HL-60 (cell line): ENCODE measurements at regions not wholly inside any gene's neighbourhood (a gene's known extent, or its start where the extent isn't known, plus 50 kb on each side); places are given as distances from the start of the nearest gene placed in this dataset.

ENCODE experiments used
- DNase-seq, 2 experiments: peaks; one replicate each; pipeline ENCODE4 v3.0.0-alpha.2; 2010 to 2020; ENCODE audit warnings: low read depth in 1 of 2, low spot score in 1 of 2
- H3K27ac ChIP-seq: fragments of 250-450 bp; sonication (Bioruptor Pico); replicated peaks from 2 replicates; pipeline ENCODE4 v1.5.1; 2020; ENCODE audit warnings: mild to moderate bottlenecking, moderate library complexity
- H3K27me3 ChIP-seq: fragments of 250-450 bp; sonication (Bioruptor Pico); 2 replicates; pipeline ENCODE4 v1.5.1; 2021; ENCODE audit warnings: mild to moderate bottlenecking, moderate library complexity; ENCODE audit not compliant: insufficient read depth, poor library complexity, severe bottlenecking
- H3K4me3 ChIP-seq: replicated peaks from 2 replicates; pipeline ENCODE4 v1.5.1; 2011; ENCODE audit warnings: mild to moderate bottlenecking, control low read depth, low read length; ENCODE audit not compliant: insufficient read depth
- GABPA ChIP-seq: IDR thresholded peaks from 2 replicates; pipeline ENCODE4 v1.6.1; 2012; ENCODE audit warnings: low read depth
- POLR2AphosphoS5 ChIP-seq: IDR thresholded peaks from 2 replicates; pipeline ENCODE4 v1.6.1; 2012; ENCODE audit warnings: low read depth
- SPI1 ChIP-seq: IDR thresholded peaks from 2 replicates; pipeline ENCODE4 v1.6.1; 2012; ENCODE audit warnings: low read depth, mild to moderate bottlenecking, borderline replicate concordance
- TF ChIP-seq, protein P1 (sequence below): IDR thresholded peaks from 2 replicates; pipeline ENCODE4 v1.6.1; 2012; ENCODE audit warnings: low read depth; ENCODE audit not compliant: insufficient replicate concordance
- TF ChIP-seq, protein P2 (sequence below): IDR thresholded peaks from one replicate; pipeline ENCODE4 v1.5.1; 2011; ENCODE audit warnings: low read length, control low read depth, inconsistent platforms; ENCODE audit not compliant: insufficient read depth

DNA sequence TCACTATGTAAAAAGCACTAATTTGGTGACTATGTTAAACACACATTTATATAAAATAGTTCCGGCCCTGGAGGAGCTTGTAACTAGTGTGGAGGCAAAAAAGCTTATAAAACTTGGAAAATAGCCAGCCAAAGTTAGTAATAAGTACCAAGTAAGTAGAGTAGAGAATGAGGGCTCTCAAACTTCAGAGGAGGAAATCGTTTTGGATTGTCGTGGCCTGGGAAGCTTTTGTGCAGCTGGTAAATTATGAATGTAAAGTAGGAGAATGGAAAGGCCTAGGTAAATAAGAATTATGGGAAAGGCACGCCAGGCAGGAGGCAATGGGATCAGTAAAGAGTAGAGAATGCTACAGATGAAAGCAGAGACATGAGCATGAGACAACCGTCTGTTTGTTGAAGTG lies 832.7 kb upstream of the ZNF608 start:
- H3K27me3 ChIP-seq = no peaks in the 10 kb centered on the region
- TF ChIP-seq POLR2AphosphoS5 (no peak), GABPA (no peak), SPI1 (no peak)
- TF ChIP-seq, protein P1, sequence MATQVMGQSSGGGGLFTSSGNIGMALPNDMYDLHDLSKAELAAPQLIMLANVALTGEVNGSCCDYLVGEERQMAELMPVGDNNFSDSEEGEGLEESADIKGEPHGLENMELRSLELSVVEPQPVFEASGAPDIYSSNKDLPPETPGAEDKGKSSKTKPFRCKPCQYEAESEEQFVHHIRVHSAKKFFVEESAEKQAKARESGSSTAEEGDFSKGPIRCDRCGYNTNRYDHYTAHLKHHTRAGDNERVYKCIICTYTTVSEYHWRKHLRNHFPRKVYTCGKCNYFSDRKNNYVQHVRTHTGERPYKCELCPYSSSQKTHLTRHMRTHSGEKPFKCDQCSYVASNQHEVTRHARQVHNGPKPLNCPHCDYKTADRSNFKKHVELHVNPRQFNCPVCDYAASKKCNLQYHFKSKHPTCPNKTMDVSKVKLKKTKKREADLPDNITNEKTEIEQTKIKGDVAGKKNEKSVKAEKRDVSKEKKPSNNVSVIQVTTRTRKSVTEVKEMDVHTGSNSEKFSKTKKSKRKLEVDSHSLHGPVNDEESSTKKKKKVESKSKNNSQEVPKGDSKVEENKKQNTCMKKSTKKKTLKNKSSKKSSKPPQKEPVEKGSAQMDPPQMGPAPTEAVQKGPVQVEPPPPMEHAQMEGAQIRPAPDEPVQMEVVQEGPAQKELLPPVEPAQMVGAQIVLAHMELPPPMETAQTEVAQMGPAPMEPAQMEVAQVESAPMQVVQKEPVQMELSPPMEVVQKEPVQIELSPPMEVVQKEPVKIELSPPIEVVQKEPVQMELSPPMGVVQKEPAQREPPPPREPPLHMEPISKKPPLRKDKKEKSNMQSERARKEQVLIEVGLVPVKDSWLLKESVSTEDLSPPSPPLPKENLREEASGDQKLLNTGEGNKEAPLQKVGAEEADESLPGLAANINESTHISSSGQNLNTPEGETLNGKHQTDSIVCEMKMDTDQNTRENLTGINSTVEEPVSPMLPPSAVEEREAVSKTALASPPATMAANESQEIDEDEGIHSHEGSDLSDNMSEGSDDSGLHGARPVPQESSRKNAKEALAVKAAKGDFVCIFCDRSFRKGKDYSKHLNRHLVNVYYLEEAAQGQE = no peak
- TF ChIP-seq, protein P2, sequence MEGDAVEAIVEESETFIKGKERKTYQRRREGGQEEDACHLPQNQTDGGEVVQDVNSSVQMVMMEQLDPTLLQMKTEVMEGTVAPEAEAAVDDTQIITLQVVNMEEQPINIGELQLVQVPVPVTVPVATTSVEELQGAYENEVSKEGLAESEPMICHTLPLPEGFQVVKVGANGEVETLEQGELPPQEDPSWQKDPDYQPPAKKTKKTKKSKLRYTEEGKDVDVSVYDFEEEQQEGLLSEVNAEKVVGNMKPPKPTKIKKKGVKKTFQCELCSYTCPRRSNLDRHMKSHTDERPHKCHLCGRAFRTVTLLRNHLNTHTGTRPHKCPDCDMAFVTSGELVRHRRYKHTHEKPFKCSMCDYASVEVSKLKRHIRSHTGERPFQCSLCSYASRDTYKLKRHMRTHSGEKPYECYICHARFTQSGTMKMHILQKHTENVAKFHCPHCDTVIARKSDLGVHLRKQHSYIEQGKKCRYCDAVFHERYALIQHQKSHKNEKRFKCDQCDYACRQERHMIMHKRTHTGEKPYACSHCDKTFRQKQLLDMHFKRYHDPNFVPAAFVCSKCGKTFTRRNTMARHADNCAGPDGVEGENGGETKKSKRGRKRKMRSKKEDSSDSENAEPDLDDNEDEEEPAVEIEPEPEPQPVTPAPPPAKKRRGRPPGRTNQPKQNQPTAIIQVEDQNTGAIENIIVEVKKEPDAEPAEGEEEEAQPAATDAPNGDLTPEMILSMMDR = no peak
- no peak overlapping the region for H3K4me3 ChIP-seq
- no peak for DNase-seq
- H3K27ac ChIP-seq = no peak overlapping the region

DNA sequence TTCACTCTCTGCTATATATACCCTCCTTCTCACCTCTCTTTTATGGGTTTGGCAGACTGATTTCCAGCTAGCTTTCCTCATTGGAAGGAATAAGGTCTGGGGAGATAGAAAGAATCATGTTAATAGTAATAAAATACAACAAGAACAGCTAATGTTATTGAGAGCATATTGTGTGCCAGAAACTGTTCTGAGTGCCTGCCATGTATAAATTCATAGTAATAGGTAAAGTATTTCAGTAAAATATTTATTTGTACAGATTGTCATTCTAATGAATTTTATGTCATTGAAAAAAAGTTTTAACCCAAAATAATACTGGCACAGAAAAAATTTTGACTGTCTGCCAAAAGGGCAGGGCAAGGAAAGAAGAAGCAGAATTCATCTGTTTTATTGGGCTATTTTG lies 834.9 kb upstream of the ZNF608 start:
- no peak for TF ChIP-seq SPI1
- TF ChIP-seq POLR2AphosphoS5 = no peak
- TF ChIP-seq, protein P2 = no peak
- TF ChIP-seq, protein P1 = no peak
- TF ChIP-seq GABPA = no peak
- Histone ChIP-seq H3K27me3 (no peaks in the 10 kb centered on the region), H3K4me3 (no peak overlapping the region), H3K27ac (no peak overlapping the region)
- DNase-seq = no peak

DNA sequence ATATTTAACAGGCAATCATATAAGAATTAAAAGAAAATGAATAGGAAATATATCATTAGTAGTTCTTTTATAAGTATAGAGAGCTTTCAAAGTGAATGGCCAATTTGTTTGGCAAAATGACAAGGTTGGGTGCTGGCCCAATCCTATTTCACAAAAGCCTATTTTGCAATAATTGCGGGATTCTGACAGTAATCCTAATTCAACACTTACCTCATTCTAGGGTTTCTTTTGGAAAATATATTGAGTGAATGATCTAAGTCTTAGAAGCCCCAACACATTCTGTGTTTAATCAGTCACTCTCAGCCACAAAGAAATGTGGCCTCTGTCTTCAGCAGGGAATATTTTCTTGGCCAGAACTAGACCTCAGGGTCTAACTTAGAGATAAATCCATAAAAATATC lies 835.9 kb upstream of the ZNF608 start:
- TF ChIP-seq POLR2AphosphoS5 (no peak), SPI1 (no peak), GABPA (no peak)
- TF ChIP-seq, protein P2 = no peak
- TF ChIP-seq, protein P1 = no peak
- DNase-seq = no peak
- Histone ChIP-seq H3K4me3 (no peak overlapping the region), H3K27ac (no peak overlapping the region), H3K27me3 (no peaks in the 10 kb centered on the region)
